PC-3 (cell line): ENCODE measurements at regions not wholly inside any gene's neighbourhood (a gene's known extent, or its start where the extent isn't known, plus 50 kb on each side); places are given as distances from the start of the nearest gene placed in this dataset.

Source experiments
- ATAC-seq: fragments of 200-7000 bp; cut with Tn5 transposase; 2 replicates; pipeline ENCODE4 v1.9.1; 2020; ENCODE audit warnings: mild to moderate bottlenecking, moderate library complexity
- BruUV-seq: library from RNA; stranded (reverse); fragments of 400-500 nt; replicated peaks from 2 replicates; lab custom pipeline; 2021; lab: Mats Ljungman, UMichigan
- CTCF ChIA-PET: fragments of 300-600 bp; sonication (Branson Sonifier 250); formaldehyde crosslinking; loops from one replicate; lab custom pipeline; 2022; ENCODE audit warnings: antibody characterized with exemption; lab: Charles Lee
- POLR2A ChIA-PET: fragments of 300-600 bp; sonication (Branson Sonifier 250); formaldehyde crosslinking; loops from one replicate; lab custom pipeline; 2022; ENCODE audit warnings: antibody characterized with exemption; ENCODE audit not compliant: unreplicated experiment; lab: Charles Lee
- DNase-seq: peaks from one replicate; pipeline ENCODE4 v3.0.0-alpha.2; 2015
- H2AFZ ChIP-seq: fragments of 300-600 bp; sonication (generic); 2 replicates; pipeline ENCODE4 v1.6.0; 2016; ENCODE audit warnings: antibody characterized with exemption, low read length
- H3F3A ChIP-seq: fragments of 300-600 bp; sonication (generic); one replicate; pipeline ENCODE4 v1.6.0; 2017; ENCODE audit warnings: antibody characterized with exemption, low read length, control low read depth, mild to moderate bottlenecking; ENCODE audit not compliant: unreplicated experiment
- H3K27ac ChIP-seq: fragments of 300-600 bp; sonication (generic); 2 replicates; pipeline ENCODE4 v1.5.1; 2016; ENCODE audit warnings: mild to moderate bottlenecking, low read length
- H3K27me3 ChIP-seq: fragments of 300-600 bp; sonication (generic); 2 replicates; pipeline ENCODE4 v1.6.1; 2016; ENCODE audit warnings: low read length, mixed read lengths
- H3K36me3 ChIP-seq: fragments of 300-600 bp; sonication (generic); 2 replicates; pipeline ENCODE4 v1.6.1; 2016; ENCODE audit warnings: low read depth, mixed run types, low read length, mixed read lengths
- H3K4me1 ChIP-seq: fragments of 300-600 bp; sonication (generic); 2 replicates; pipeline ENCODE4 v1.5.1; 2016; ENCODE audit warnings: low read length; ENCODE audit not compliant: insufficient read depth
- H3K4me2 ChIP-seq: fragments of 300-600 bp; sonication (generic); 2 replicates; pipeline ENCODE4 v1.6.0; 2016; ENCODE audit warnings: low read length
- H3K4me3 ChIP-seq: fragments of 300-600 bp; sonication (generic); 2 replicates; pipeline ENCODE4 v1.5.1; 2016; ENCODE audit warnings: mild to moderate bottlenecking, low read length, mixed read lengths
- H3K79me2 ChIP-seq: fragments of 300-600 bp; sonication (generic); 2 replicates; pipeline ENCODE4 v1.6.1; 2017; ENCODE audit warnings: low read length, mixed read lengths
- H3K9ac ChIP-seq: fragments of 300-600 bp; sonication (generic); 2 replicates; pipeline ENCODE4 v1.6.0; 2016; ENCODE audit warnings: mild to moderate bottlenecking, low read length
- H3K9me2 ChIP-seq: fragments of 300-600 bp; sonication (generic); replicated peaks from 2 replicates; pipeline ENCODE4 v1.6.1; 2016; ENCODE audit warnings: mixed run types, low read length, mixed read lengths
- H3K9me3 ChIP-seq: fragments of 300-600 bp; sonication (generic); 2 replicates; pipeline ENCODE4 v1.6.1; 2016; ENCODE audit warnings: low read length, mixed read lengths
- H4K20me1 ChIP-seq: fragments of 300-600 bp; sonication (generic); 2 replicates; pipeline ENCODE4 v1.6.1; 2016; ENCODE audit warnings: low read length, mixed read lengths
- EZH2 ChIP-seq: fragments of 300-600 bp; sonication (generic); IDR thresholded peaks from one replicate; pipeline ENCODE4 v1.6.1; 2017; ENCODE audit warnings: antibody characterized with exemption, mild to moderate bottlenecking, low read length; ENCODE audit not compliant: unreplicated experiment
- EZH2phosphoT487 ChIP-seq: fragments of 300-600 bp; sonication (generic); IDR thresholded peaks from 2 replicates; pipeline ENCODE4 v1.6.1; 2018; ENCODE audit warnings: mild to moderate bottlenecking, antibody characterized with exemption, low read length, borderline replicate concordance
- intact Hi-C: fragments of 100-400 bp; cut with micrococcal nuclease; formaldehyde crosslinking; loops from 2 replicates; pipeline ENCODE4 v1.9.0; 2023
- TF ChIP-seq, protein P1 (sequence below): fragments of 300-600 bp; sonication (generic); conservative IDR thresholded peaks from 2 replicates; pipeline ENCODE4 v1.5.1; 2017; ENCODE audit warnings: antibody characterized with exemption, low read depth, mild to moderate bottlenecking, low read length

DNA sequence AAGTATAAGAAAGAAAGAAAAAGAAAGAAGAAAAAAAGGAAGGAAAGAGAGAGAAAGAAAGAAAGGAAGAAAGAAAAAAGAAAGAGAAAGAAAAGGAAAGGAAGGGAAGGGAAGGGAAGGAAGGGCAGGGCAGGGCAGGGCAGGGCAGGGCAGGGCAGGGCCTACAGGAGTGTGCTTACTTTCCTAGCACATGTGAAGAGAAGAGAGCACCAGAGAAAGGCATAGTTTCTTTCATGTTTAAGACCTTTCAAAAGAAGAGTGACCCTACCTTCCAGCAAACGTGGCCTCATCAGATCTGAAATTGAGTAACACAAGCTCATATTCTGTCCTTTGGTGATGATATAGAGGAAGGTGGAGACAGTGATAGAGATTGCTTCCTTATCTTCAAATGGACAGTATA is 899.3 kb upstream of the RAG2 start:
- H3K4me1 ChIP-seq, result peaks cover 48% of the 10 kb centered on the region

DNA sequence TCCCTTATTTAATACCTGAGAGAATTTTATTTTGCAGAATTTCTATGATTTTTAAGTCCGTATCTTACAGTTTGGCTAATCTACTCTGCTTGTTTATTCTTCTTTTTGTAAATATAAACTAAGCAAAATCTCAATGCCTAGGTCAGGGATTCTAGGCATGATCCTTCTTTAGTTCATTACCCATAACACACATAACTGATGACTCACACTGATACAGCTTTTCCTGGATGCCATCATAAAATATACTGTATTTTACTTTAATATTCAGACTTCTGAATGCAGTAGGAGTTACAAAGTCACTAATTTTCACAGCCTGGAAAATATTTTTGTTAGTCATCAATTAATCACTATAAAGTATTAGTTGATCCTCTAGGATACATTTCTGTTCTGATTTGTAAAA is 898.2 kb upstream of the RAG2 start:
- H3K4me2 ChIP-seq, result peak overlapping the region; percentile 35
- no peaks in the 10 kb centered on the region for H3K9me3 ChIP-seq
- H3K9me2 ChIP-seq, result no peaks in the 10 kb centered on the region
- no peaks in the 10 kb centered on the region for H3K36me3 ChIP-seq
- H4K20me1 ChIP-seq, result no peaks in the 10 kb centered on the region
- peaks cover 40% of the 10 kb centered on the region for H3K4me1 ChIP-seq
- H2AFZ ChIP-seq, result no peak overlapping the region
- no peaks in the 10 kb centered on the region for H3K27me3 ChIP-seq
- BruUV-seq, result no TSS peak
- H3K9ac ChIP-seq, result no peak overlapping the region
- ChIA-PET POLR2A (no interaction called here), CTCF (no interaction called here)
- no peaks in the 10 kb centered on the region for H3K79me2 ChIP-seq
- intact Hi-C loops, result no loop called here
- ATAC-seq (peak; percentile 53), DNase-seq (peak; percentile 52)
- H3K27ac ChIP-seq, result peak overlapping the region; percentile 58
- TF ChIP-seq EZH2 (no peak), EZH2phosphoT487 (no peak)
- TF ChIP-seq, protein P1, sequence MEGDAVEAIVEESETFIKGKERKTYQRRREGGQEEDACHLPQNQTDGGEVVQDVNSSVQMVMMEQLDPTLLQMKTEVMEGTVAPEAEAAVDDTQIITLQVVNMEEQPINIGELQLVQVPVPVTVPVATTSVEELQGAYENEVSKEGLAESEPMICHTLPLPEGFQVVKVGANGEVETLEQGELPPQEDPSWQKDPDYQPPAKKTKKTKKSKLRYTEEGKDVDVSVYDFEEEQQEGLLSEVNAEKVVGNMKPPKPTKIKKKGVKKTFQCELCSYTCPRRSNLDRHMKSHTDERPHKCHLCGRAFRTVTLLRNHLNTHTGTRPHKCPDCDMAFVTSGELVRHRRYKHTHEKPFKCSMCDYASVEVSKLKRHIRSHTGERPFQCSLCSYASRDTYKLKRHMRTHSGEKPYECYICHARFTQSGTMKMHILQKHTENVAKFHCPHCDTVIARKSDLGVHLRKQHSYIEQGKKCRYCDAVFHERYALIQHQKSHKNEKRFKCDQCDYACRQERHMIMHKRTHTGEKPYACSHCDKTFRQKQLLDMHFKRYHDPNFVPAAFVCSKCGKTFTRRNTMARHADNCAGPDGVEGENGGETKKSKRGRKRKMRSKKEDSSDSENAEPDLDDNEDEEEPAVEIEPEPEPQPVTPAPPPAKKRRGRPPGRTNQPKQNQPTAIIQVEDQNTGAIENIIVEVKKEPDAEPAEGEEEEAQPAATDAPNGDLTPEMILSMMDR, result no peak
- no peaks in the 10 kb centered on the region for H3F3A ChIP-seq
- no peak overlapping the region for H3K4me3 ChIP-seq

More for the DNA sequence above, 899.3 kb upstream of the RAG2 start:
- Histone ChIP-seq H3K9me2 (no peaks in the 10 kb centered on the region), H2AFZ (no peak overlapping the region), H3K27ac (peak overlapping the region; percentile 58), H3K79me2 (no peaks in the 10 kb centered on the region), H3K36me3 (no peaks in the 10 kb centered on the region), H4K20me1 (no peaks in the 10 kb centered on the region), H3K4me3 (no peak overlapping the region), H3K9ac (no peak overlapping the region), H3K27me3 (no peaks in the 10 kb centered on the region), H3K4me2 (peak overlapping the region; percentile 23; the same call in 1 of the 2 replicates), H3F3A (no peaks in the 10 kb centered on the region), H3K9me3 (no peaks in the 10 kb centered on the region)
- DNase-seq (no peak), ATAC-seq (no peak; the same call in 1 of the 2 replicates)
- TF ChIP-seq EZH2phosphoT487, result no peak
- TF ChIP-seq EZH2, result no peak
- TF ChIP-seq, protein P1, result no peak
- intact Hi-C loops, result no loop called here
- no TSS peak for BruUV-seq
- POLR2A ChIA-PET, result no interaction called here
- CTCF ChIA-PET, result no interaction called here

DNA sequence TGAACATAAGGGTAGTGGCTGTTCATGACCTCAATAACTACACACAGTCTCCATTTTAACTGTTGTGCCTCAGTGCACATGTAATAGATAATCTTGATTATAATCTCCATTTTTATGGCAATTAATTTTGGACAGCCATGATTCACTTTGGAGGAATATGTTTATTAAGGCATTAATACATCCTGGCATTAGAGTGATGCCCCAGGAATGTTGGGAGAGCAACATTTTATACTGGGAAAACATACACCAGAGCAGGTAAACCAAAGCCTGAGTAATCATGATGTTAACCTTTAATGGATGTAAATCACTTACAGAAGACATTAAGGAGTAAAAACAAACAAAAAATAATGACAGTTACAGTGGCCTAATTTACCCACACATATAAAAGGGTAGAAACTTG is 886.3 kb upstream of the RAG2 start:
- CTCF ChIA-PET, result no interaction called here
- Histone ChIP-seq H3K9ac (no peak overlapping the region), H3K79me2 (no peaks in the 10 kb centered on the region), H3K27ac (peak overlapping the region; percentile 47; the same call in 1 of the 2 replicates), H3K27me3 (no peaks in the 10 kb centered on the region), H3K36me3 (no peaks in the 10 kb centered on the region), H4K20me1 (no peaks in the 10 kb centered on the region), H3K4me3 (no peak overlapping the region), H3K4me1 (peaks cover 11% of the 10 kb centered on the region), H3F3A (no peaks in the 10 kb centered on the region), H3K4me2 (no peak overlapping the region), H3K9me3 (no peaks in the 10 kb centered on the region), H3K9me2 (no peaks in the 10 kb centered on the region), H2AFZ (peak overlapping the region; percentile 12; the same call in 1 of the 2 replicates)
- POLR2A ChIA-PET, result no interaction called here
- peak; percentile 85 for ATAC-seq
- TF ChIP-seq EZH2 (no peak), EZH2phosphoT487 (no peak)
- TF ChIP-seq, protein P1, result no peak
- no TSS peak for BruUV-seq
- intact Hi-C loops, result no loop called here
- DNase-seq, result peak; percentile 49
